HG03025 (cell line): ENCODE measurements at regions not wholly inside any gene's neighbourhood (a gene's known extent, or its start where the extent isn't known, plus 50 kb on each side); places are given as distances from the start of the nearest gene placed in this dataset.
"Not testable (repeated sequence)": the region's sequence is repeated elsewhere in the genome, so short reads cannot be mapped to it uniquely, and the experiment has no call there.

Experiments
- ATAC-seq: cut with Tn5 transposase; IDR thresholded peaks from one replicate; pipeline ENCODE4 v1.9.1; 2021; ENCODE audit warnings: mild to moderate bottlenecking, moderate library complexity; ENCODE audit not compliant: unreplicated experiment, low FRiP score

DNA sequence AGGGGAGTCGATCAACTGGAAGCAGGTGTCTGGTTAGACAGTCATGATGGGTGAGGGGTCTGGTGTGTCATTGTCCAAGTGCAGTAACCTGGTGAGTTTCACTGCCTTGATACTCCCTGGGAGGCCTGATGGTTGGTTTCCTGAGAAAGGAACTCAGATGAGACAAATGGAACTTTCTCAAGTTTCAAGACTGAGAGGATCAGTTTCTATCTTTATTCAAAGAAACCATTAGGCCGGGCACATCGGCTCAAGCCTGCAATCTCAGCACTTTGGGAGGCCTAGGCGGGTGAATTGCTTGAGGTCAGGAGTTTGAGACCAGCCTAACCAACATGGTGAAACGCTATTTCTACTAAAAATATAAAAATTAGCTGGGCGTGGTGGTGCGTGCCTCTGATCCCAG lies 776.1 kb downstream of the AACS start:
- no peak for ATAC-seq

GRCh38 chr12:125852116-125852515 lies 786.9 kb downstream of the AACS start:
- no peak for ATAC-seq

GRCh38 chr12:125852679-125853078 lies 787.4 kb downstream of the AACS start:
- no peak for ATAC-seq

DNA sequence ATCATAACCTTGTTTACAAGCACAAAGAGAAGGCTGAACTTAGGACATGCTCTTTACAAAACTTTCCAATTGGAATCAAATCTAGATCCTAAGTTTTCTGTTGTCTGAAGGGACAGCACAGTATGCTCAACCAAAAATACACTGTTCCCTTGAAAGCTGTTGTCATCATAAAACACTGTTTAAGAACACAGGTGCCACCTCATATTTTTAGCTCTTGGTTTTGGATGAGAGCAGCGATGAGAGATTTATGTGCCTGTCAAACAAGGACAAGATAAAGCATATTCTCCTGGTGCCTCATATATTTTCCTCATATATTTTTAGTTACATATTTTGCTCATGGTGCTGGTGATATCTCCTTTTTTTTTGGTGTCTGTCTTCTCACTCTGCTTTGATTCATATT lies 788.4 kb downstream of the AACS start:
- ATAC-seq, result no peak

DNA sequence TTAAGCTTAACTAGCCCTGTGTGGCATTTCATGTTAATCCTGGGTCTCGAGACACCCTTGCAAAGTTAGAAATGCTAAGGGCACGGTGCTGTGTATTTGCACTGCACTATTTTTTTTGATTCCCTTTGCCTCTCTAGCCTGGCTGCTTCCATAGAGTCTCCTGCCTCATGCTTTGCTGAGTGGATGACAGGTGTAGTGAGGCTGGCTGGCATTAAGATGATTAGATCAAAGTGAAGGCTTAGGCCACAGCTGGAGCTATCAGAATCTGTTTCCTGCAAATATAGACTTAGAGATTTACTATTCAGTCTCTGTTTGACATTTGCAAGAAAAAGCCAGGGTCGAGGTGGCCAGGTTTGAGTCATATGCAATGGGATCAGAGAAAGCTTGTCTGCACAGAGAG lies 791.1 kb downstream of the AACS start:
- ATAC-seq, result no peak

- no peak for ATAC-seq
Measured at GRCh38 chr12:125856896-125857295, 791.7 kb downstream of the AACS start.

DNA sequence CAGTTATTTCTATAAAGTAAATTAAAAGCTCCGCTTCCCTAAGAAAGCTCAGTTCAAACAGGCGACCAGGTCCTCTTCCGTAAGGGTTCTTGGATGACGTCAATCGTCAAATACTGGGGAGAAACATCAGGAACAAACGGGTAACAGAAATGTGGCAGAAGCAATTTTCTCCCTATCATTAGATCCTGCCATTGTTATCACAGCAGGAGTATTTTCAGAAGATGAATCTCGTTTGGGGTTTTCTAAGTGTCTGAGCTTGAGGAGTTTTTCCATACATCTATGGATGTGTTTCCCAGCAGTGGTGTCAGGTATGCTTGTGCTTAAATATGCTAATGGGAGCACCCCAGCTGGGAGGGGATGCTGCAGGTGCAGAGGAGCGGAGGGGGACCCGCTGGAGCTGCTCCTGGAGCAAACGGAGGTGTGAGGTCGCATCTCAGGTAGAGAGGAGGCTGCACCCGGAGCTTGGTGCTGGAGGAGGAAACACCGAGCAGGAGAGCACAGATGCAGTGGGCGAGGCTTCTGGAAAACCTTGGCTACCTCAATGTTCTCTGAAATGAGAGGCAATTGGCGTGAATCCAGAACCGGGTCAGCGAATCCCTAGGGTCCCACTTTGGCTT lies 795.5 kb downstream of the AACS start:
- ATAC-seq, result no peak

GRCh38 chr12:125861299-125862281 lies 796.4 kb downstream of the AACS start:
- no peak for ATAC-seq

DNA sequence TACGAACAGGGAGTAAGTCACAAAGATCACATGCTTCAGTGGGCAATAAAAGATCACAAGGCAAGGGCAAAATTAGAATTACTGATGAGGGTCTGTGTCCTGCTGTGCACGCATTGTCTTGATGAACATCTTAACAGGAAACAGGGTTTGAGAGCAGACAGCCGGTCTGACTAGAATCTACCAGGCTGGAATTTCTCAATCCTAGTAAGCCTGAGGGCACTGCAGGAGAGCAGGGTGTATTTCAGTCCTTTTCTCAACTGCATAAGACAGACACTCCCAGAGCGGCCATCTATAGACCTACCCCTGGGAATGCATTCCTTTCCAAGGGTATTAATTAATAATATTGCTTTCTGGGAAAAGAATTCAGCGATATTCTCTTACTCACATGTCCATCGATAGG lies 800.0 kb downstream of the AACS start:
- not testable (repeated sequence) for ATAC-seq

GRCh38 chr12:125871811-125872594 lies 806.8 kb downstream of the AACS start:
- no peak for ATAC-seq

- no peak for ATAC-seq
Measured at GRCh38 chr12:125873016-125873415, 807.8 kb downstream of the AACS start.

DNA sequence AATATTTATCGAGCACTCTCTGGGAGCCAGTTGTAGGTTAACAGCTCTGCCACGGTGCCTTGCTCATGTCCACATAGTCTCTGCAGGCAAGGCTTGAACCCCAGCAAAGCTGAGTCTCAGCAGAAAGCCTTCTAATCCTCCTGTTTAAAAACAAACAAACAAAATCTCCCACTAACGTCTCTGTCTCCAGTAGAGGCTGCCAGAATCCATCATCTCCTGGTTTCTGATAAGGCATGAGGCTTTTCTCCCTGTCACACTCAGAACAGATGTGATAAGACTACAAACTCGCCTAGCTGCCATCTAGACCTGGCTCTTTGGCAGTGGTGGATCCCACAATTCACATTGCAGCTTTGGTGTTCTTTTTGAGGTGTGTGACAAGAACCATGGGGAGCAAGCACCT lies 813.2 kb downstream of the AACS start:
- no peak for ATAC-seq

DNA sequence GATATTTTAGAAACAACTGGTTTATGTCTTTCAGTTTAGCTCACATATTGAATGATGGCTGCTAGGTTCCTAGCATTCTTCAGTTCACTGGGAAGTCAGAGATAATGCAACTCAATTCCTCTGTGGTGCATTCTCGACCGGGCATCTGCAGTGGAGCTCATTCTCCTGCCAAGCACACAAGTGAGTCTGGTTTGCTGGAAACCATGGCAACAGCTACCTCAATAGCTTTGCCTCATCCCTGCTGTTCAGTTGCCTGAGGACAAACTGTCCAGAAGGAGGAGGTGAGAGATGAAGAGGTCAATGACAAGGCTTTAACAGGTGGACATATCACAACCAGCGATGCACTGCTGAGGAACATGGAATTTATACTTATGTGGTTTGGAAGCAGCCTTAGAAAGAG lies 816.9 kb downstream of the AACS start:
- ATAC-seq, result no peak

GRCh38 chr12:125888921-125889320 lies 823.7 kb downstream of the AACS start:
- no peak for ATAC-seq

DNA sequence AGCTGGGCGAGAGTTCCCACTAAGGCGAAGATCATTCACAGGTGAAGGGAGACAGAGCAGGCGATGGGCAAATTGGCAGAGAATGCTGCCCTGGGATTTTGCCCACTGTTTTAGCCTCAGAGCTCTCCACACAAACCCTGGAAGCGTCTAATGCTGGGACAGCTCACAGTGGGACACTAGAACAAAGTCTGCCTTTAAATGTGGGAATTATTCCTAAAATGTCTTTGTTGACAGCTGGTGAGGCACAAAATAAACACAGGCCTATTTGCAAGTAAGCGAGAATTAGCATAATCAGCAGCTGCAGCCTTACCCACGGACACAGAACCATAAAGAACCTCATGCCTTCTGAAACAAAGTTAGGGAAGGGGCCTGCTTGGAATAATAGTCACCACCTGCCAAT lies 824.5 kb downstream of the AACS start:
- ATAC-seq, result no peak

GRCh38 chr12:125890366-125890905 lies 825.2 kb downstream of the AACS start:
- ATAC-seq, result no peak

DNA sequence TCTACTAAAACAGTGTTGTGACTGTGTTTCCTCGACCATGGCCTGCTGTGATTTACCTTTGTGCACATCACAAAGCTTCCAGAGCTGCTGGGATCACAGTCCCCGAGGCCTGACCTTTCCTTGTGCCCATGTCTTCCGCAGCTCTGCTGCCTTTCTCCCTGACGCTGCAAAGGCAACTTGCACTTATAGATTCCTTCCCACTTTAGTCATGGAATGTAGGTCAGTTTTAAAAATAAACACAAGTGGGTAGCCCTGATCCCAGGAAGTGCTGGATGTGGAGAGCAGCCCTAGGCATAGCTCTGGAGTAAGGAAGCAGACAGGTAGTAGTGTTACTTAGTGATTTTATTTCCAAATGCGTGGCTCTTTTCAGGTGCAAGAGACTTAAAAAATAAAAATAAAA lies 825.7 kb downstream of the AACS start:
- no peak for ATAC-seq

GRCh38 chr12:125892276-125892675 lies 827.0 kb downstream of the AACS start:
- no peak for ATAC-seq

DNA sequence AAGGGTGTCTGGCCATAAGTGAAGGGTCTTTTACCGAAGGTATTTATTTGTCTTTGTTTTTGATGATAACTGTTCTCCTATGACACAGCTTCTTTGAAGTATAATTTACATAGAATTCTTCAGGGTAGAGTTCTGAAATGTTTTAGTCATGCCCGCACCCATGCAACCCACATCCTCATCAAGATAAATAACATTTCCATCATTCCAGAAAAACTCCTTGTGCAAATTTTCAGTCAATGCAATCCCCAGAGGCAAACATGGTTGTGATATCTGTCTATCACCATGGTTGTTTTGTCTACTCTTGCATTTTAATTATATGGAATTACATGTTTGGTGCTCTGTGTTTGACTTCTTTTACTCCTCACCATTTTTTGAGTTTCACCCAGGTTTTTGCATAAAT lies 837.8 kb downstream of the AACS start:
- ATAC-seq, result no peak

- ATAC-seq, result no peak
Measured at GRCh38 chr12:125907351-125907750, 842.1 kb downstream of the AACS start.
